SK-N-MC (cell line): ENCODE measurements at regions not wholly inside any gene's neighbourhood (a gene's known extent, or its start where the extent isn't known, plus 50 kb on each side); places are given as distances from the start of the nearest gene placed in this dataset.

ENCODE experiments used
- EZH2 ChIP-seq: fragments of 200-600 bp; sonication (generic); IDR thresholded peaks from one replicate; pipeline ENCODE4 v1.6.1; 2017; ENCODE audit warnings: antibody characterized with exemption
- FOXP2 ChIP-seq: optimal IDR thresholded peaks from 2 replicates; pipeline ENCODE3; 2011; ENCODE audit warnings: mild to moderate bottlenecking, moderate library complexity; ENCODE audit not compliant: insufficient read depth; ENCODE audit errors: extremely low read length, control extremely low read depth
- POLR2AphosphoS5 ChIP-seq: IDR thresholded peaks from 2 replicates; pipeline ENCODE4 v1.6.1; 2012; ENCODE audit warnings: mild to moderate bottlenecking, low read depth, low read length, borderline replicate concordance

DNA sequence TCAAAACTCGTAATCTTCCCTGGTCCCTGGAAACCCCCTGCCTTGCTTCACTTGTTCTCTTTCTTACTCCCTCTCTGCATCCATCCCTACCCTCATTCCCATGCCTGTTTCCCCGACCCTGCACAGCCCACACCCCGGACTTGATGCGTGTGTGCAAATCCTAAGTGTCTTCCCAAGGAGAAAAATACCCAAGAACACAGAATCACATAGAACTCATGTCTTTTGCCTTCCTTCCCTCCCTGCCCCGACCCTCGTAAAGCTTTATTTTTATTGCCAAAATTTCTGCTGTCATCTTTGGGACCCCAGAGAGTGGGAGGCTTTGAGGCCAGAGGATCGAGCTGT lies 169.6 kb upstream of the PMEPA1 start:
- TF ChIP-seq EZH2: no peak
- no peak for TF ChIP-seq POLR2AphosphoS5
- TF ChIP-seq FOXP2: no peak
